Gastrocnemius medialis (tissue), 4 donors: ENCODE measurements at regions not wholly inside any gene's neighbourhood (a gene's known extent, or its start where the extent isn't known, plus 50 kb on each side); places are given as distances from the start of the nearest gene placed in this dataset.
A peak's percentile ranks its signal among the peaks of the same experiment; 100 is the strongest.

ENCODE experiments used
- ATAC-seq, 2 donors: fragments of 150-250 bp; one replicate each; pipeline ENCODE4 v1.9.1; 2016
- DNase-seq, 2 donors: peaks; one replicate each; pipeline ENCODE4 v3.0.0-alpha.2; 2019
- H3K27ac ChIP-seq, 4 donors: fragments of 200-600 bp; sonication (generic); 1 replicate in 1 of 4; 2 replicates in 3 of 4; pipeline ENCODE4 v1.5.1; 2016 to 2018; ENCODE audit warnings: mild to moderate bottlenecking in 2 of 4, moderate library complexity in 1 of 4
- H3K27me3 ChIP-seq, 3 donors: fragments of 200-600 bp; sonication (generic) in 2 of 3; 1 replicate in 1 of 3; 2 replicates in 2 of 3; pipeline versions ENCODE4 v1.5.1 to v1.6.0; 2016 to 2019; ENCODE audit warnings: mild to moderate bottlenecking in 1 of 3, moderate library complexity in 1 of 3
- H3K36me3 ChIP-seq, 2 donors: fragments of 200-600 bp; sonication (generic) in 1 of 2; one replicate each; pipeline ENCODE4 v1.5.1; 2017 to 2018
- H3K4me1 ChIP-seq, 2 donors: fragments of 200-600 bp; sonication (generic) in 1 of 2; one replicate each; pipeline ENCODE4 v1.5.1; 2016 to 2017; ENCODE audit warnings: mild to moderate bottlenecking in 2 of 2
- H3K4me3 ChIP-seq, 4 donors: fragments of 200-600 bp; sonication (generic) in 3 of 4; 1 replicate in 1 of 4; 2 replicates in 3 of 4; pipeline ENCODE4 v1.5.1; 2016 to 2019; ENCODE audit warnings: mild to moderate bottlenecking in 2 of 4
- H3K9me3 ChIP-seq, 3 donors: fragments of 200-600 bp; sonication (generic) in 2 of 3; 1 replicate in 1 of 3; 2 replicates in 2 of 3; pipeline ENCODE4 v1.5.1; 2016 to 2019
- POLR2A ChIP-seq, 2 donors: fragments of 450-650 bp; IDR thresholded peaks; one replicate each; pipeline ENCODE4 v1.6.1; 2017; ENCODE audit warnings: antibody characterized with exemption in 2 of 2, mild to moderate bottlenecking in 2 of 2, moderate library complexity in 2 of 2
- in situ Hi-C, 4 donors: fragments of 200-750 bp; cut with MboI; loops; one replicate each; pipeline versions ENCODE4 v1.15.0 to v1.8.0; 2017; ENCODE audit warnings: low sequenced_read_pairs in 4 of 4
- intact Hi-C: fragments of 100-400 bp; cut with DNase I; formaldehyde crosslinking; loops from one replicate; pipeline ENCODE4 v1.15.1; 2023; ENCODE audit warnings: low total_unique reads
- TF ChIP-seq, protein P1 (sequence below), 5 experiments: fragments of 450-650 bp in 3 of 5; fragments of 200-600 bp in 2 of 5; sonication (generic) in 2 of 5; IDR thresholded peaks in 4 of 5; conservative IDR thresholded peaks in 1 of 5; 1 replicate in 4 of 5; 2 replicates in 1 of 5; pipeline ENCODE4 v1.5.1; 2016 to 2019; ENCODE audit warnings: antibody characterized with exemption in 5 of 5, mild to moderate bottlenecking in 3 of 5, moderate library complexity in 3 of 5

DNA sequence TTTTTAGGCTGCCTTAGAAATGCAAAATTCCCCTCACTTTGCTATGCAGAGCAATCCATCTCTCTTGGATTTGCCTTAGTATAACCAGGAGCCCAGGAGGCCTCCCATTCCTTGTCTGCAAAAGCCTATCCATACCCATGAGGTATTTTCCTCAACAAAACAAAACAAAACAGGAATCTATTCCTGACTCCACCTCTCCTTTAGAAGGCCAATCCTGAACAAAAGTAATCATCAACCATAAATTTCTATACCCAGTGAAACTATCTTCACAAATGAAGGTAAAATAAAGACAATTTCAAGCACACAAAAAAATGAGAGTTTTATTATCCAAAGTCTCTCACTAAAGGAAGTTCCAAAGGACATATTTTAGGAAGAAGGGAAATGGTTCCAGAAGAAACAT lies 365.7 kb downstream of the KCNRG start:
- no peak for ATAC-seq
- H3K27ac ChIP-seq: peak overlapping the region in 2 of 4 donors; percentile 23 to 41
- in situ Hi-C loops: loop anchor here in 3 of 4 donors (10.0 to 25.0 kb wide), 3 partner anchors 144 to 394 kb away; partner anchors contain the start of gene TRIM13 (in 1 of the 3)

DNA sequence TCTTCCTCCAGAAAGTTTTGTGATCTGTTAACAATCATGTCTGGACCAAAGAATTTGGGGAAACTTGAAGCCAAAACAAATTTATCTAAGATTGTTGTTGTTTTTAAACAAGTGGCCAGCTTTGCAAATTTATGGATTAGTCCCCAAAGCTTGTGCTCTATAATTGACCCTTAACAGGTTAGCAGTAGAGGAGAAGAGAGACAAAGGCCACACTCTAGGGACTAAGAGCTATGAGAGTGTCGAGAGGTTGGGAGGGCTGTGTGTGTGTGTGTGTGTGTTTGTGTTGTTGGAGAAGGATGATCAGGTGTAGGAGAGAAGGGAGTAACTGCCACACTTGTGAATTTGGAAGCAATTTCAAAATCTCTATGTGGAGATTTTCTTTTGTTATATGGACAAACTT lies 367.3 kb downstream of the KCNRG start:
- DNase-seq (no peak), ATAC-seq (no peak)
- no peak for TF ChIP-seq POLR2A (IDR thresholded peaks at IDR 0.05)
- TF ChIP-seq, protein P1, sequence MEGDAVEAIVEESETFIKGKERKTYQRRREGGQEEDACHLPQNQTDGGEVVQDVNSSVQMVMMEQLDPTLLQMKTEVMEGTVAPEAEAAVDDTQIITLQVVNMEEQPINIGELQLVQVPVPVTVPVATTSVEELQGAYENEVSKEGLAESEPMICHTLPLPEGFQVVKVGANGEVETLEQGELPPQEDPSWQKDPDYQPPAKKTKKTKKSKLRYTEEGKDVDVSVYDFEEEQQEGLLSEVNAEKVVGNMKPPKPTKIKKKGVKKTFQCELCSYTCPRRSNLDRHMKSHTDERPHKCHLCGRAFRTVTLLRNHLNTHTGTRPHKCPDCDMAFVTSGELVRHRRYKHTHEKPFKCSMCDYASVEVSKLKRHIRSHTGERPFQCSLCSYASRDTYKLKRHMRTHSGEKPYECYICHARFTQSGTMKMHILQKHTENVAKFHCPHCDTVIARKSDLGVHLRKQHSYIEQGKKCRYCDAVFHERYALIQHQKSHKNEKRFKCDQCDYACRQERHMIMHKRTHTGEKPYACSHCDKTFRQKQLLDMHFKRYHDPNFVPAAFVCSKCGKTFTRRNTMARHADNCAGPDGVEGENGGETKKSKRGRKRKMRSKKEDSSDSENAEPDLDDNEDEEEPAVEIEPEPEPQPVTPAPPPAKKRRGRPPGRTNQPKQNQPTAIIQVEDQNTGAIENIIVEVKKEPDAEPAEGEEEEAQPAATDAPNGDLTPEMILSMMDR (IDR thresholded peaks at IDR 0.05 in 4 of 5, conservative IDR thresholded peaks at IDR 0.05 in 1 of 5): no peak
- Histone ChIP-seq H3K9me3 (no peaks in the 10 kb centered on the region), H3K27me3 (no peaks in the 10 kb centered on the region), H3K36me3 (no peaks in the 10 kb centered on the region), H3K4me3 (no peak overlapping the region), H3K27ac (peak overlapping the region in 3 of 4 donors; percentile 23 to 52 (median 28)), H3K4me1 (peaks cover 17 to 41% of the 10 kb centered on the region in 2 donors)
- intact Hi-C loops: no loop called here
- in situ Hi-C loops: loop anchor here in 3 of 4 donors (10.0 to 25.0 kb wide), 3 partner anchors 142 to 395 kb away; partner anchors contain the start of gene TRIM13 (in 1 of the 3)

More for the DNA sequence above, 365.7 kb downstream of the KCNRG start:
- Histone ChIP-seq H3K36me3 (no peaks in the 10 kb centered on the region), H3K9me3 (no peaks in the 10 kb centered on the region), H3K4me1 (peaks cover 18 to 30% of the 10 kb centered on the region in 2 donors), H3K27me3 (no peaks in the 10 kb centered on the region), H3K4me3 (no peak overlapping the region)
- intact Hi-C loops: no loop called here
- DNase-seq: no peak
- TF ChIP-seq POLR2A (IDR thresholded peaks at IDR 0.05): no peak
- TF ChIP-seq, protein P1 (IDR thresholded peaks at IDR 0.05 in 4 of 5, conservative IDR thresholded peaks at IDR 0.05 in 1 of 5): no peak

DNA sequence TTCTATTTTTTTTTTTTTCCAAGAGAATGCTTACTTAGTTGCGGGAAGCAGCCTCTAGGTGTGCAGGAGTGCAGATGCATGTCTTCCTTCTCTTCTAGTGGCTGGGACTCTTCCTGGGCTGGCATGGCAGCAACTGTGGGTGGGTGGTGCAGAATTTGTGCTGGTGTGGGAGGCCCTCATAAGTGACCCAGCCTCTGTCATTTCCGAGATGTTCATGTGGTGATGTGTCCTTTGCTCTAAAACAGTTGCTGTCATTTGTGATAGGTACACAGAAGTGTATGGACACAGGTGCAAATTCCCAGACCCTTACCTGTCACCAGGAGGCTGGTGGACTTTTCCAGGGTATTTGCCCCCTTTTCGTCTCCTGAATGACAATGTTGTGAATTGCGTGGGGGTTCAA lies 367.7 kb downstream of the KCNRG start:
- ATAC-seq: no peak
- intact Hi-C loops: no loop called here

DNA sequence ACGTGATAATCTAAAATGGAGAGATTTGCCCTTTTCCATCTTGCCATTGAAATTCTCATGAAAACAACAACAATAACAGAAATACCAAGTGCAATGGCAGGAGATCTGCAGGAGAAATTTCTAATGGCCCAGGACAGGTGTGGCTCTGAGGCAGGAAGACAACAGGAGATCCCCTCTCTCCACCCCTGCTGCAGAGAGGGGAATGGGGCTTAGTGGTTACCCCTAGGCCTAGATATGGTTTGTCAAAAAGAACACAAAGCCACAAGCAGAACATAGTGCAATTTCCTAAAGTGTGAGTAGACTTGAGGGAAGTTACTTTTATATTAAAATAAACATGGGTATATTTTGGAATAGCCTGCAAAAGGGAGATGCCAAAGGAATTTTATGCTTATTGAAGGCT lies 369.5 kb downstream of the KCNRG start:
- DNase-seq: no peak
- Histone ChIP-seq H3K4me1 (peaks cover 14 to 34% of the 10 kb centered on the region in 2 donors), H3K9me3 (no peaks in the 10 kb centered on the region), H3K4me3 (no peak overlapping the region), H3K36me3 (no peaks in the 10 kb centered on the region), H3K27ac (peak overlapping the region; percentile 91 to 96 (median 91)), H3K27me3 (no peaks in the 10 kb centered on the region)
- in situ Hi-C loops (loop anchor here in 3 of 4 donors (10.0 to 25.0 kb wide), 3 partner anchors 140 to 397 kb away; partner anchors contain the start of gene TRIM13 (in 1 of the 3)), intact Hi-C loops (no loop called here)
- TF ChIP-seq POLR2A (IDR thresholded peaks at IDR 0.05): no peak
- TF ChIP-seq, protein P1 (IDR thresholded peaks at IDR 0.05 in 4 of 5, conservative IDR thresholded peaks at IDR 0.05 in 1 of 5): no peak
- no peak for ATAC-seq

More for the DNA sequence above, 367.7 kb downstream of the KCNRG start:
- no peaks in the 10 kb centered on the region for H3K9me3 ChIP-seq
- no peak for DNase-seq
- no peaks in the 10 kb centered on the region for H3K27me3 ChIP-seq
- no peak for TF ChIP-seq POLR2A (IDR thresholded peaks at IDR 0.05)
- TF ChIP-seq, protein P1 (IDR thresholded peaks at IDR 0.05 in 4 of 5, conservative IDR thresholded peaks at IDR 0.05 in 1 of 5): no peak
- H3K4me1 ChIP-seq: peaks cover 21 to 44% of the 10 kb centered on the region in 2 donors
- no peaks in the 10 kb centered on the region for H3K36me3 ChIP-seq
- in situ Hi-C loops: loop anchor here in 3 of 4 donors (10.0 to 25.0 kb wide), 3 partner anchors 142 to 396 kb away; partner anchors contain the start of gene TRIM13 (in 1 of the 3)
- peak overlapping the region in 3 of 4 donors; percentile 28 to 91 (median 52) for H3K27ac ChIP-seq
- no peak overlapping the region for H3K4me3 ChIP-seq
